ENCODE measurements at regions not wholly inside any gene's neighbourhood (a gene's known extent, or its start where the extent isn't known, plus 50 kb on each side); places are given as distances from the start of the nearest gene placed in this dataset.

DNA sequence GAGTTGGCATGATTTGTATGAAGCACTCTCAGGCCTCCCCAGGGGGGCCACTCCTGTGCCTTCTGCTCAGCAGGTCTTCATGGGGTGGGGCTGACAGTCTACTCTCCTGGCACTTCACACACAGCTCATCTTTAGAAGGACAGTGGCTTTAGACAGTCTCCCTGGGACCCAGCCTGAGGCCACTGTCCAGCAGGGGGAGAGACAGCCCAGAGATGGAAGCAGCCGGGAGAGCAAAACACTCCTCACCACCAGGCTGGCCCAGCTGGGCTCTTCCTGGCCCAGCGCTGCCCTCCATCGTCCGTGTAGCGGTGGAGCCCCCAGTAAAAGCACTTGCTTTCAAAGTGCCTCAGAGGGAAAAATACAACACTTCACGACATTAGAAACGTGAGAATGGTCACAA is 62.0 kb upstream of the CRHR1 start (continued):
- TF ChIP-seq, protein P1, sequence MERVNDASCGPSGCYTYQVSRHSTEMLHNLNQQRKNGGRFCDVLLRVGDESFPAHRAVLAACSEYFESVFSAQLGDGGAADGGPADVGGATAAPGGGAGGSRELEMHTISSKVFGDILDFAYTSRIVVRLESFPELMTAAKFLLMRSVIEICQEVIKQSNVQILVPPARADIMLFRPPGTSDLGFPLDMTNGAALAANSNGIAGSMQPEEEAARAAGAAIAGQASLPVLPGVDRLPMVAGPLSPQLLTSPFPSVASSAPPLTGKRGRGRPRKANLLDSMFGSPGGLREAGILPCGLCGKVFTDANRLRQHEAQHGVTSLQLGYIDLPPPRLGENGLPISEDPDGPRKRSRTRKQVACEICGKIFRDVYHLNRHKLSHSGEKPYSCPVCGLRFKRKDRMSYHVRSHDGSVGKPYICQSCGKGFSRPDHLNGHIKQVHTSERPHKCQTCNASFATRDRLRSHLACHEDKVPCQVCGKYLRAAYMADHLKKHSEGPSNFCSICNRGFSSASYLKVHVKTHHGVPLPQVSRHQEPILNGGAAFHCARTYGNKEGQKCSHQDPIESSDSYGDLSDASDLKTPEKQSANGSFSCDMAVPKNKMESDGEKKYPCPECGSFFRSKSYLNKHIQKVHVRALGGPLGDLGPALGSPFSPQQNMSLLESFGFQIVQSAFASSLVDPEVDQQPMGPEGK (CRISPR knock-in tag; IDR thresholded peaks at IDR 0.05), result no peak
- TF ChIP-seq GABPB1 (CRISPR knock-in tag; IDR thresholded peaks at IDR 0.05) (no peak), ZNF431 (CRISPR knock-in tag; IDR thresholded peaks at IDR 0.05; ENCODE audit: borderline replicate concordance, low read depth) (no peak), ZNF296 (CRISPR knock-in tag; conservative IDR thresholded peaks at IDR 0.05) (no peak), HNRNPK (IDR thresholded peaks at IDR 0.05; ENCODE audit: low read depth, low read length, poor library complexity, severe bottlenecking) (no peak), ZNF33A (CRISPR knock-in tag; IDR thresholded peaks at IDR 0.05; ENCODE audit: borderline replicate concordance) (no peak), ZNF501 (CRISPR knock-in tag; IDR thresholded peaks at IDR 0.05) (0 out of 2 replicates have a peak, but pooled peaks have one; percentile 14), STAG1 (CRISPR knock-in tag; IDR thresholded peaks at IDR 0.05) (peak; percentile 81), TGIF2 (CRISPR knock-in tag; IDR thresholded peaks at IDR 0.05) (0 out of 2 replicates have a peak, but pooled peaks have one; percentile 36), SUZ12 (IDR thresholded peaks at IDR 0.05; ENCODE audit: low read depth, low read length) (no peak), RBM22 (optimal IDR thresholded peaks at IDR 0.05; ENCODE audit: low read length) (no peak), ZNF354B (CRISPR knock-in tag; IDR thresholded peaks at IDR 0.05) (no peak)
- TF ChIP-seq, protein P2, sequence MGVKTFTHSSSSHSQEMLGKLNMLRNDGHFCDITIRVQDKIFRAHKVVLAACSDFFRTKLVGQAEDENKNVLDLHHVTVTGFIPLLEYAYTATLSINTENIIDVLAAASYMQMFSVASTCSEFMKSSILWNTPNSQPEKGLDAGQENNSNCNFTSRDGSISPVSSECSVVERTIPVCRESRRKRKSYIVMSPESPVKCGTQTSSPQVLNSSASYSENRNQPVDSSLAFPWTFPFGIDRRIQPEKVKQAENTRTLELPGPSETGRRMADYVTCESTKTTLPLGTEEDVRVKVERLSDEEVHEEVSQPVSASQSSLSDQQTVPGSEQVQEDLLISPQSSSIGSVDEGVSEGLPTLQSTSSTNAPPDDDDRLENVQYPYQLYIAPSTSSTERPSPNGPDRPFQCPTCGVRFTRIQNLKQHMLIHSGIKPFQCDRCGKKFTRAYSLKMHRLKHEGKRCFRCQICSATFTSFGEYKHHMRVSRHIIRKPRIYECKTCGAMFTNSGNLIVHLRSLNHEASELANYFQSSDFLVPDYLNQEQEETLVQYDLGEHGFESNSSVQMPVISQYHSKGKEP (CRISPR knock-in tag; IDR thresholded peaks at IDR 0.05), result no peak
- TF ChIP-seq, protein P3, sequence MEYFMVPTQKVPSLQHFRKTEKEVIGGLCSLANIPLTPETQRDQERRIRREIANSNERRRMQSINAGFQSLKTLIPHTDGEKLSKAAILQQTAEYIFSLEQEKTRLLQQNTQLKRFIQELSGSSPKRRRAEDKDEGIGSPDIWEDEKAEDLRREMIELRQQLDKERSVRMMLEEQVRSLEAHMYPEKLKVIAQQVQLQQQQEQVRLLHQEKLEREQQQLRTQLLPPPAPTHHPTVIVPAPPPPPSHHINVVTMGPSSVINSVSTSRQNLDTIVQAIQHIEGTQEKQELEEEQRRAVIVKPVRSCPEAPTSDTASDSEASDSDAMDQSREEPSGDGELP (IDR thresholded peaks at IDR 0.05; ENCODE audit: borderline replicate concordance, low read depth), result peak; percentile 75
- TF ChIP-seq, protein P4, sequence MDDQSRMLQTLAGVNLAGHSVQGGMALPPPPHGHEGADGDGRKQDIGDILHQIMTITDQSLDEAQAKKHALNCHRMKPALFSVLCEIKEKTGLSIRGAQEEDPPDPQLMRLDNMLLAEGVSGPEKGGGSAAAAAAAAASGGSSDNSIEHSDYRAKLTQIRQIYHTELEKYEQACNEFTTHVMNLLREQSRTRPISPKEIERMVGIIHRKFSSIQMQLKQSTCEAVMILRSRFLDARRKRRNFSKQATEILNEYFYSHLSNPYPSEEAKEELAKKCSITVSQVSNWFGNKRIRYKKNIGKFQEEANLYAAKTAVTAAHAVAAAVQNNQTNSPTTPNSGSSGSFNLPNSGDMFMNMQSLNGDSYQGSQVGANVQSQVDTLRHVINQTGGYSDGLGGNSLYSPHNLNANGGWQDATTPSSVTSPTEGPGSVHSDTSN (CRISPR knock-in tag; IDR thresholded peaks at IDR 0.05; ENCODE audit: borderline replicate concordance), result no peak
- TF ChIP-seq, protein P5, sequence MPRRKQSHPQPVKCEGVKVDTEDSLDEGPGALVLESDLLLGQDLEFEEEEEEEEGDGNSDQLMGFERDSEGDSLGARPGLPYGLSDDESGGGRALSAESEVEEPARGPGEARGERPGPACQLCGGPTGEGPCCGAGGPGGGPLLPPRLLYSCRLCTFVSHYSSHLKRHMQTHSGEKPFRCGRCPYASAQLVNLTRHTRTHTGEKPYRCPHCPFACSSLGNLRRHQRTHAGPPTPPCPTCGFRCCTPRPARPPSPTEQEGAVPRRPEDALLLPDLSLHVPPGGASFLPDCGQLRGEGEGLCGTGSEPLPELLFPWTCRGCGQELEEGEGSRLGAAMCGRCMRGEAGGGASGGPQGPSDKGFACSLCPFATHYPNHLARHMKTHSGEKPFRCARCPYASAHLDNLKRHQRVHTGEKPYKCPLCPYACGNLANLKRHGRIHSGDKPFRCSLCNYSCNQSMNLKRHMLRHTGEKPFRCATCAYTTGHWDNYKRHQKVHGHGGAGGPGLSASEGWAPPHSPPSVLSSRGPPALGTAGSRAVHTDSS (CRISPR knock-in tag; conservative IDR thresholded peaks at IDR 0.05), result no peak
- TF ChIP-seq, protein P6, sequence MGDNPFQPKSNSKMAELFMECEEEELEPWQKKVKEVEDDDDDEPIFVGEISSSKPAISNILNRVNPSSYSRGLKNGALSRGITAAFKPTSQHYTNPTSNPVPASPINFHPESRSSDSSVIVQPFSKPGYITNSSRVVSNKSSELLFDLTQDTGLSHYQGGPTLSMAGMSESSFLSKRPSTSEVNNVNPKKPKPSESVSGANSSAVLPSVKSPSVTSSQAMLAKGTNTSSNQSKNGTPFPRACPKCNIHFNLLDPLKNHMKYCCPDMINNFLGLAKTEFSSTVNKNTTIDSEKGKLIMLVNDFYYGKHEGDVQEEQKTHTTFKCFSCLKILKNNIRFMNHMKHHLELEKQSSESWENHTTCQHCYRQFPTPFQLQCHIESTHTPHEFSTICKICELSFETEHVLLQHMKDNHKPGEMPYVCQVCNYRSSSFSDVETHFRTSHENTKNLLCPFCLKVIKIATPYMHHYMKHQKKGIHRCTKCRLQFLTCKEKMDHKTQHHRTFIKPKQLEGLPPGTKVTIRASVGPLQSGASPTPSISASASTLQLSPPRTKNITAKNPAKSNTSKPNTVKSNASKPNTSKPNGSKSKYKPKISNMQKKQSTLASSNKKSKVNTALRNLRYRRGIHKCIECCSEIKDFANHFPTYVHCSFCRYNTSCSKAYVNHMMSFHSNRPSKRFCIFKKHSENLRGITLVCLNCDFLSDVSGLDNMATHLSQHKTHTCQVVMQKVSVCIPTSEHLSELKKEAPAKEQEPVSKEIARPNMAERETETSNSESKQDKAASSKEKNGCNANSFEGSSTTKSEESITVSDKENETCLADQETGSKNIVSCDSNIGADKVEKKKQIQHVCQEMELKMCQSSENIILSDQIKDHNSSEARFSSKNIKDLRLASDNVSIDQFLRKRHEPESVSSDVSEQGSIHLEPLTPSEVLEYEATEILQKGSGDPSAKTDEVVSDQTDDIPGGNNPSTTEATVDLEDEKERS (CRISPR knock-in tag; IDR thresholded peaks at IDR 0.05), result no peak
